ENCODE measurements at regions not wholly inside any gene's neighbourhood (a gene's known extent, or its start where the extent isn't known, plus 50 kb on each side); places are given as distances from the start of the nearest gene placed in this dataset.

DNA sequence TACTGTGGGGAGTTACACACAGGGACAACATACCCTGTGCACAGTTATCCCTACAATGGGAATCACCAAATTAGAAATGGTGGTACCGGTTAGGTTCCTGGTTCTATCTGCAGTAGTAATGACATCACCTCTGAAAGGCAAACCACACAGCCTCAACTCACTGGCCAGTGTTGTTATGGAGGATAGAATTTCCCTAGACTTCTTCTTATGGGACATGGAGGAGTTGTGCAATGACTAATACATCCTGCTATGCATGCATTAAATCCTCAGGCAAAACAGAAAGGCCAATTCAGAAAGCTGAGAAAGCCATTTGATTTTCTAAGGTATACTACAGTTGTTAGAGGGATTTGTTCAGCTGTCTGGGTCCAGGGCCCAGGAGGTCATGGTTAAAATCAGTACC is 439.3 kb downstream of the TMX3 start:
- TF ChIP-seq FOXP2 (optimal IDR thresholded peaks at IDR 0.05; ENCODE audit: borderline replicate concordance, extremely low read depth, extremely low read length, insufficient read depth) = no peak
- TF ChIP-seq SIN3A (IDR thresholded peaks at IDR 0.05; ENCODE audit: borderline replicate concordance, insufficient read depth, low read length) = no peak
- TF ChIP-seq POLR2AphosphoS5 (IDR thresholded peaks at IDR 0.05; ENCODE audit: low read depth, low read length) = no peak
- peak; percentile 28; the same call in 1 of the 2 replicates for TF ChIP-seq TAF1 (IDR thresholded peaks at IDR 0.05; ENCODE audit: borderline replicate concordance, insufficient read depth, low read length)
- TF ChIP-seq, protein P1, sequence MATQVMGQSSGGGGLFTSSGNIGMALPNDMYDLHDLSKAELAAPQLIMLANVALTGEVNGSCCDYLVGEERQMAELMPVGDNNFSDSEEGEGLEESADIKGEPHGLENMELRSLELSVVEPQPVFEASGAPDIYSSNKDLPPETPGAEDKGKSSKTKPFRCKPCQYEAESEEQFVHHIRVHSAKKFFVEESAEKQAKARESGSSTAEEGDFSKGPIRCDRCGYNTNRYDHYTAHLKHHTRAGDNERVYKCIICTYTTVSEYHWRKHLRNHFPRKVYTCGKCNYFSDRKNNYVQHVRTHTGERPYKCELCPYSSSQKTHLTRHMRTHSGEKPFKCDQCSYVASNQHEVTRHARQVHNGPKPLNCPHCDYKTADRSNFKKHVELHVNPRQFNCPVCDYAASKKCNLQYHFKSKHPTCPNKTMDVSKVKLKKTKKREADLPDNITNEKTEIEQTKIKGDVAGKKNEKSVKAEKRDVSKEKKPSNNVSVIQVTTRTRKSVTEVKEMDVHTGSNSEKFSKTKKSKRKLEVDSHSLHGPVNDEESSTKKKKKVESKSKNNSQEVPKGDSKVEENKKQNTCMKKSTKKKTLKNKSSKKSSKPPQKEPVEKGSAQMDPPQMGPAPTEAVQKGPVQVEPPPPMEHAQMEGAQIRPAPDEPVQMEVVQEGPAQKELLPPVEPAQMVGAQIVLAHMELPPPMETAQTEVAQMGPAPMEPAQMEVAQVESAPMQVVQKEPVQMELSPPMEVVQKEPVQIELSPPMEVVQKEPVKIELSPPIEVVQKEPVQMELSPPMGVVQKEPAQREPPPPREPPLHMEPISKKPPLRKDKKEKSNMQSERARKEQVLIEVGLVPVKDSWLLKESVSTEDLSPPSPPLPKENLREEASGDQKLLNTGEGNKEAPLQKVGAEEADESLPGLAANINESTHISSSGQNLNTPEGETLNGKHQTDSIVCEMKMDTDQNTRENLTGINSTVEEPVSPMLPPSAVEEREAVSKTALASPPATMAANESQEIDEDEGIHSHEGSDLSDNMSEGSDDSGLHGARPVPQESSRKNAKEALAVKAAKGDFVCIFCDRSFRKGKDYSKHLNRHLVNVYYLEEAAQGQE (IDR thresholded peaks at IDR 0.05; ENCODE audit: insufficient read depth in 1 of 2, low read depth in 2 of 2, low read length in 2 of 2) = no peak

GRCh38 chr18:68270017-68270416 is 444.9 kb downstream of the TMX3 start:
- TF ChIP-seq POLR2AphosphoS5 (IDR thresholded peaks at IDR 0.05; ENCODE audit: low read depth, low read length) = no peak
- TF ChIP-seq, protein P1 (IDR thresholded peaks at IDR 0.05; ENCODE audit: insufficient read depth in 1 of 2, low read depth in 2 of 2, low read length in 2 of 2) = no peak
- TF ChIP-seq TAF1 (IDR thresholded peaks at IDR 0.05; ENCODE audit: borderline replicate concordance, insufficient read depth, low read length) = no peak
- no peak for TF ChIP-seq FOXP2 (optimal IDR thresholded peaks at IDR 0.05; ENCODE audit: borderline replicate concordance, extremely low read depth, extremely low read length, insufficient read depth)
- TF ChIP-seq SIN3A (IDR thresholded peaks at IDR 0.05; ENCODE audit: borderline replicate concordance, insufficient read depth, low read length) = no peak

- no peak for TF ChIP-seq POLR2AphosphoS5 (IDR thresholded peaks at IDR 0.05; ENCODE audit: low read depth, low read length)
- TF ChIP-seq SIN3A (IDR thresholded peaks at IDR 0.05; ENCODE audit: borderline replicate concordance, insufficient read depth, low read length) = no peak
- TF ChIP-seq TAF1 (IDR thresholded peaks at IDR 0.05; ENCODE audit: borderline replicate concordance, insufficient read depth, low read length) = no peak
Measured at GRCh38 chr18:68267583-68267982, 447.3 kb downstream of the TMX3 start.

DNA sequence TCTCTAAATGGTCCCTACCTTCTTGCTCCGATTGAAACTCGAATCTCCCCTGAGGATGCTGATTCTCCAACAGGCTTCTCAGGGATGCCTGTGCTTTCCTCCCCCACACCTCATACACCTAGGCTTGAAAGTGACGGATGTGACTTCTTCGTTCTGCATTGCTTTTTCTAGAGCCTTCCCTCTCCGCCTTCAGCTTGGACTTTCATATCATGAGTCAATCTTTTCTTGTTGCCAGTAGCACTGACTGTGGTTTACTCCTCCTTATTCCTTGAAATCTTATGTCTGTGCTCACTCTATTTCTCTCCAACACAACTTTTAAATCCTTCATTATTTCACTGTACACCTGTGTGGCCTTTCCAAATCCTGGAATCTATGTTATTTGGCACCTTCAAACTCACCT is 451.4 kb downstream of the TMX3 start:
- TF ChIP-seq, protein P1 (IDR thresholded peaks at IDR 0.05; ENCODE audit: insufficient read depth in 1 of 2, low read depth in 2 of 2, low read length in 2 of 2) = no peak
- no peak for TF ChIP-seq FOXP2 (optimal IDR thresholded peaks at IDR 0.05; ENCODE audit: borderline replicate concordance, extremely low read depth, extremely low read length, insufficient read depth)
- TF ChIP-seq POLR2AphosphoS5 (IDR thresholded peaks at IDR 0.05; ENCODE audit: low read depth, low read length) = no peak
- TF ChIP-seq TAF1 (IDR thresholded peaks at IDR 0.05; ENCODE audit: borderline replicate concordance, insufficient read depth, low read length) = no peak
- no peak for TF ChIP-seq SIN3A (IDR thresholded peaks at IDR 0.05; ENCODE audit: borderline replicate concordance, insufficient read depth, low read length)

- TF ChIP-seq, protein P1 (IDR thresholded peaks at IDR 0.05; ENCODE audit: insufficient read depth in 1 of 2, low read depth in 2 of 2, low read length in 2 of 2) = no peak
Measured at GRCh38 chr18:68262690-68263294, 452.1 kb downstream of the TMX3 start.
